Gastroesophageal sphincter (tissue), 4 donors: ENCODE measurements at regions not wholly inside any gene's neighbourhood (a gene's known extent, or its start where the extent isn't known, plus 50 kb on each side); places are given as distances from the start of the nearest gene placed in this dataset.
"Not testable (repeated sequence)": the region's sequence is repeated elsewhere in the genome, so short reads cannot be mapped to it uniquely, and the experiment has no call there.

Experiments
- ATAC-seq: fragments of 150-250 bp; one replicate; pipeline ENCODE4 v1.9.1; 2016; ENCODE audit warnings: mild to moderate bottlenecking, moderate library complexity
- H3K27ac ChIP-seq, 4 donors: fragments of 200-600 bp; sonication (generic) in 3 of 4; 1 replicate in 3 of 4; 2 replicates in 1 of 4; pipeline ENCODE4 v1.5.1; 2016 to 2019
- H3K27me3 ChIP-seq: fragments of 200-600 bp; sonication (generic); one replicate; pipeline ENCODE4 v1.5.1; 2019
- H3K36me3 ChIP-seq, 2 donors: fragments of 200-600 bp; sonication (generic); one replicate each; pipeline ENCODE4 v1.5.1; 2019; ENCODE audit warnings: control low read depth in 1 of 2
- H3K4me1 ChIP-seq, 3 donors: fragments of 200-600 bp; sonication (generic); 1 replicate in 2 of 3; 2 replicates in 1 of 3; pipeline ENCODE4 v1.5.1; 2016 to 2019; ENCODE audit warnings: control low read depth in 2 of 3
- H3K4me3 ChIP-seq, 2 donors: fragments of 200-600 bp; sonication (generic); one replicate each; pipeline ENCODE4 v1.5.1; 2019; ENCODE audit warnings: mild to moderate bottlenecking in 1 of 2, moderate library complexity in 1 of 2
- H3K9me3 ChIP-seq, 3 donors: fragments of 200-600 bp; sonication (generic); one replicate each; pipeline ENCODE4 v1.5.1; 2017 to 2019; ENCODE audit warnings: control low read depth in 2 of 3
- CTCF ChIP-seq, 4 experiments: fragments of 200-600 bp in 2 of 4; fragments of 450-650 bp in 2 of 4; sonication (generic) in 1 of 4; IDR thresholded peaks; one replicate each; pipeline ENCODE4 v1.5.1; 2017 to 2019; ENCODE audit warnings: antibody characterized with exemption in 4 of 4, mild to moderate bottlenecking in 2 of 4, moderate library complexity in 2 of 4
- EP300 ChIP-seq: sonication (generic); formaldehyde crosslinking; IDR thresholded peaks from one replicate; pipeline ENCODE4 v1.6.1; 2017; ENCODE audit warnings: antibody characterized with exemption, mild to moderate bottlenecking
- POLR2A ChIP-seq, 2 donors: fragments of 450-650 bp; IDR thresholded peaks; one replicate each; pipeline ENCODE4 v1.6.1; 2017; ENCODE audit warnings: antibody characterized with exemption in 2 of 2, mild to moderate bottlenecking in 2 of 2, moderate library complexity in 1 of 2
- POLR2AphosphoS5 ChIP-seq: sonication (generic); formaldehyde crosslinking; IDR thresholded peaks from one replicate; pipeline ENCODE4 v1.6.1; 2017; ENCODE audit warnings: antibody characterized with exemption
- WGBS, 2 donors: methylation state at CpG; one replicate each; pipeline ENCODE4 v1.1.5; 2018; ENCODE audit warnings: low coverage in 1 of 2; 5-methylcytosine and 5-hydroxymethylcytosine counted together

GRCh38 chr5:124504081-124504916 is 242.1 kb downstream of the ZNF608 start:
- Histone ChIP-seq H3K9me3 (no peaks in the 10 kb centered on the region), H3K27ac (no peak overlapping the region), H3K4me3 (no peak overlapping the region), H3K4me1 (no peaks in the 10 kb centered on the region), H3K27me3 (no peaks in the 10 kb centered on the region), H3K36me3 (no peaks in the 10 kb centered on the region)
- TF ChIP-seq POLR2A (IDR thresholded peaks at IDR 0.05) (no peak), CTCF (IDR thresholded peaks at IDR 0.05) (no peak), POLR2AphosphoS5 (no peak), EP300 (no peak)
- 71 to 76% methylated on average over 4 of the region's 4 CpGs for WGBS, 2 donors
- ATAC-seq = no peak

- Histone ChIP-seq H3K9me3 (no peaks in the 10 kb centered on the region), H3K4me1 (no peaks in the 10 kb centered on the region), H3K27ac (no peak overlapping the region), H3K36me3 (no peaks in the 10 kb centered on the region), H3K4me3 (no peak overlapping the region), H3K27me3 (no peaks in the 10 kb centered on the region)
- TF ChIP-seq POLR2A (IDR thresholded peaks at IDR 0.05) = no peak
- no peak for TF ChIP-seq CTCF (IDR thresholded peaks at IDR 0.05)
- no peak for TF ChIP-seq EP300
- no peak for TF ChIP-seq POLR2AphosphoS5
- no peak for ATAC-seq
- WGBS, 2 donors = 94% methylated on average over 4 to 5 of the region's 5 CpGs
Measured at GRCh38 chr5:124502551-124502950, 243.9 kb downstream of the ZNF608 start.

- ATAC-seq, H3K4me3 ChIP-seq, H3K9me3 ChIP-seq, H3K36me3 ChIP-seq, H3K27me3 ChIP-seq, H3K27ac ChIP-seq, H3K4me1 ChIP-seq: not testable (repeated sequence)
- WGBS, 2 donors = 76 to 86% methylated on average over 5 of the region's 5 CpGs
Measured at GRCh38 chr5:124499818-124500217, 246.6 kb downstream of the ZNF608 start.

DNA sequence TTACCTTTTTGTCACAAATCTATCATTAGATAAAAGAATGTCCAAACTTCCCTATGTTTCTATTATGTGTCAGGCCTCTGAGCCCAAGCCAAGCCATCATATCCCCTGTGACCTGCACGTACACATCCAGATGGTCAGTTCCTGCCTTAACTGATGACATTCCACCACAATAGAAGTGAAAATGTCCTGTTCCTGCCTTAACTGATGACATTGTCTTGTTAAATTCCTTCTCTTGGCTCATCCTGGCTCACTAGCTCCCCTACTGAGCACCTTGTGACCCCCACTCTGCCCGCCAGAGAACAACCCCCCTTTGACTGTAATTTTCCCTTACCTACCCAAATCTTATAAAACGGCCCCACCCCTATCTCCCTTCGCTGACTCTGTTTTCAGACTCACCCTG is 249.5 kb downstream of the ZNF608 start:
- H3K4me1 ChIP-seq, H3K4me3 ChIP-seq, H3K9me3 ChIP-seq, ATAC-seq, H3K27ac ChIP-seq, H3K27me3 ChIP-seq, H3K36me3 ChIP-seq: not testable (repeated sequence)
- WGBS, 2 donors = 67 to 83% methylated on average over 1 to 4 of the region's 4 CpGs

GRCh38 chr5:124494540-124495116 is 251.8 kb downstream of the ZNF608 start:
- TF ChIP-seq CTCF (IDR thresholded peaks at IDR 0.05) (no peak), POLR2A (IDR thresholded peaks at IDR 0.05) (no peak), EP300 (no peak), POLR2AphosphoS5 (no peak)
- no peak overlapping the region for H3K27ac ChIP-seq
- no peak overlapping the region for H3K4me3 ChIP-seq
- H3K9me3 ChIP-seq = peaks cover 0 to 15% (median 0%) of the 10 kb centered on the region in 3 donors
- no peaks in the 10 kb centered on the region for H3K4me1 ChIP-seq
- ATAC-seq = no peak
- no peaks in the 10 kb centered on the region for H3K27me3 ChIP-seq
- WGBS, 2 donors = 80 to 87% methylated on average over 1 to 2 of the region's 2 CpGs
- no peaks in the 10 kb centered on the region for H3K36me3 ChIP-seq
